ENCODE measurements at regions not wholly inside any gene's neighbourhood (a gene's known extent, or its start where the extent isn't known, plus 50 kb on each side); places are given as distances from the start of the nearest gene placed in this dataset.
"Not testable (repeated sequence)": the region's sequence is repeated elsewhere in the genome, so short reads cannot be mapped to it uniquely, and the experiment has no call there.

GRCh38 chr14:21894898-21895194, 221.2 kb upstream of the OR4E1 start:
- H3K4me3 ChIP-seq (ENCODE audit: low read length); H3K27me3 ChIP-seq (ENCODE audit: insufficient read depth, low read length); H3K36me3 ChIP-seq (ENCODE audit: insufficient read depth, low read depth, low read length); H3K9ac ChIP-seq (ENCODE audit: low read depth, low read length); H3K27ac ChIP-seq (ENCODE audit: low read length); H3K4me1 ChIP-seq (ENCODE audit: insufficient read depth, low read length); H3K9me3 ChIP-seq (ENCODE audit: insufficient read depth, low read depth, low read length): not testable (repeated sequence)

- Histone ChIP-seq H3K36me3 (ENCODE audit: insufficient read depth, low read depth, low read length) (no peaks in the 10 kb centered on the region), H3K4me3 (ENCODE audit: low read length) (no peak overlapping the region), H3K9ac (ENCODE audit: low read depth, low read length) (no peak overlapping the region), H3K27me3 (ENCODE audit: insufficient read depth, low read length) (no peaks in the 10 kb centered on the region), H3K27ac (ENCODE audit: low read length) (no peak overlapping the region), H3K9me3 (ENCODE audit: insufficient read depth, low read depth, low read length) (no peaks in the 10 kb centered on the region), H3K4me1 (ENCODE audit: insufficient read depth, low read length) (no peaks in the 10 kb centered on the region)
Measured at GRCh38 chr14:21894003-21894897, 220.6 kb upstream of the OR4E1 start.

- no peaks in the 10 kb centered on the region for H3K36me3 ChIP-seq (ENCODE audit: insufficient read depth, low read depth, low read length)
- no peaks in the 10 kb centered on the region for H3K4me1 ChIP-seq (ENCODE audit: insufficient read depth, low read length)
- no peak overlapping the region for H3K27ac ChIP-seq (ENCODE audit: low read length)
- H3K9ac ChIP-seq (ENCODE audit: low read depth, low read length): no peak overlapping the region
- H3K27me3 ChIP-seq (ENCODE audit: insufficient read depth, low read length): no peaks in the 10 kb centered on the region
- H3K9me3 ChIP-seq (ENCODE audit: insufficient read depth, low read depth, low read length): no peaks in the 10 kb centered on the region
- H3K4me3 ChIP-seq (ENCODE audit: low read length): no peak overlapping the region
Measured at GRCh38 chr14:21891921-21892320, 218.3 kb upstream of the OR4E1 start.

GRCh38 chr14:21884995-21885394, 211.4 kb upstream of the OR4E1 start:
- Histone ChIP-seq H3K4me1 (ENCODE audit: insufficient read depth, low read length) (no peaks in the 10 kb centered on the region), H3K9me3 (ENCODE audit: insufficient read depth, low read depth, low read length) (no peaks in the 10 kb centered on the region), H3K36me3 (ENCODE audit: insufficient read depth, low read depth, low read length) (no peaks in the 10 kb centered on the region), H3K27me3 (ENCODE audit: insufficient read depth, low read length) (no peaks in the 10 kb centered on the region), H3K4me3 (ENCODE audit: low read length) (no peak overlapping the region), H3K9ac (ENCODE audit: low read depth, low read length) (no peak overlapping the region), H3K27ac (ENCODE audit: low read length) (no peak overlapping the region)

GRCh38 chr14:21882226-21882625, 208.6 kb upstream of the OR4E1 start:
- no peak overlapping the region for H3K9ac ChIP-seq (ENCODE audit: low read depth, low read length)
- no peaks in the 10 kb centered on the region for H3K9me3 ChIP-seq (ENCODE audit: insufficient read depth, low read depth, low read length)
- H3K4me3 ChIP-seq (ENCODE audit: low read length): no peak overlapping the region
- no peaks in the 10 kb centered on the region for H3K27me3 ChIP-seq (ENCODE audit: insufficient read depth, low read length)
- no peaks in the 10 kb centered on the region for H3K36me3 ChIP-seq (ENCODE audit: insufficient read depth, low read depth, low read length)
- no peaks in the 10 kb centered on the region for H3K4me1 ChIP-seq (ENCODE audit: insufficient read depth, low read length)
- H3K27ac ChIP-seq (ENCODE audit: low read length): no peak overlapping the region

GRCh38 chr14:21880918-21881317, 207.3 kb upstream of the OR4E1 start:
- Histone ChIP-seq H3K9ac (ENCODE audit: low read depth, low read length) (no peak overlapping the region), H3K4me3 (ENCODE audit: low read length) (no peak overlapping the region), H3K9me3 (ENCODE audit: insufficient read depth, low read depth, low read length) (no peaks in the 10 kb centered on the region), H3K27ac (ENCODE audit: low read length) (no peak overlapping the region), H3K4me1 (ENCODE audit: insufficient read depth, low read length) (no peaks in the 10 kb centered on the region), H3K36me3 (ENCODE audit: insufficient read depth, low read depth, low read length) (no peaks in the 10 kb centered on the region), H3K27me3 (ENCODE audit: insufficient read depth, low read length) (no peaks in the 10 kb centered on the region)

GRCh38 chr14:21875791-21876190, 202.2 kb upstream of the OR4E1 start:
- Histone ChIP-seq H3K27me3 (ENCODE audit: insufficient read depth, low read length) (no peaks in the 10 kb centered on the region), H3K4me1 (ENCODE audit: insufficient read depth, low read length) (no peaks in the 10 kb centered on the region), H3K4me3 (ENCODE audit: low read length) (no peak overlapping the region), H3K27ac (ENCODE audit: low read length) (no peak overlapping the region), H3K36me3 (ENCODE audit: insufficient read depth, low read depth, low read length) (no peaks in the 10 kb centered on the region), H3K9ac (ENCODE audit: low read depth, low read length) (no peak overlapping the region), H3K9me3 (ENCODE audit: insufficient read depth, low read depth, low read length) (no peaks in the 10 kb centered on the region)

- no peak overlapping the region for H3K4me3 ChIP-seq (ENCODE audit: low read length)
- no peaks in the 10 kb centered on the region for H3K27me3 ChIP-seq (ENCODE audit: insufficient read depth, low read length)
Measured at GRCh38 chr14:21874946-21875345, 201.3 kb upstream of the OR4E1 start.

GRCh38 chr14:21874167-21874566, 200.5 kb upstream of the OR4E1 start:
- H3K36me3 ChIP-seq (ENCODE audit: insufficient read depth, low read depth, low read length): no peaks in the 10 kb centered on the region
- H3K9ac ChIP-seq (ENCODE audit: low read depth, low read length): no peak overlapping the region
- H3K4me3 ChIP-seq (ENCODE audit: low read length): no peak overlapping the region
- no peak overlapping the region for H3K27ac ChIP-seq (ENCODE audit: low read length)
- H3K4me1 ChIP-seq (ENCODE audit: insufficient read depth, low read length): no peaks in the 10 kb centered on the region
- no peaks in the 10 kb centered on the region for H3K9me3 ChIP-seq (ENCODE audit: insufficient read depth, low read depth, low read length)
- H3K27me3 ChIP-seq (ENCODE audit: insufficient read depth, low read length): no peaks in the 10 kb centered on the region

More at GRCh38 chr14:21874946-21875345, 201.3 kb upstream of the OR4E1 start:
- Histone ChIP-seq H3K27ac (ENCODE audit: low read length) (no peak overlapping the region), H3K9me3 (ENCODE audit: insufficient read depth, low read depth, low read length) (no peaks in the 10 kb centered on the region), H3K36me3 (ENCODE audit: insufficient read depth, low read depth, low read length) (no peaks in the 10 kb centered on the region), H3K9ac (ENCODE audit: low read depth, low read length) (no peak overlapping the region), H3K4me1 (ENCODE audit: insufficient read depth, low read length) (no peaks in the 10 kb centered on the region)

GRCh38 chr14:21868442-21869046, 194.9 kb upstream of the OR4E1 start:
- no peaks in the 10 kb centered on the region for H3K36me3 ChIP-seq (ENCODE audit: insufficient read depth, low read depth, low read length)
- H3K9me3 ChIP-seq (ENCODE audit: insufficient read depth, low read depth, low read length): no peaks in the 10 kb centered on the region
- H3K4me1 ChIP-seq (ENCODE audit: insufficient read depth, low read length): no peaks in the 10 kb centered on the region
- H3K27me3 ChIP-seq (ENCODE audit: insufficient read depth, low read length): no peaks in the 10 kb centered on the region
- H3K27ac ChIP-seq (ENCODE audit: low read length): no peak overlapping the region
- H3K4me3 ChIP-seq (ENCODE audit: low read length): no peak overlapping the region
- no peak overlapping the region for H3K9ac ChIP-seq (ENCODE audit: low read depth, low read length)

- Histone ChIP-seq H3K36me3 (ENCODE audit: insufficient read depth, low read depth, low read length) (no peaks in the 10 kb centered on the region), H3K9me3 (ENCODE audit: insufficient read depth, low read depth, low read length) (no peaks in the 10 kb centered on the region), H3K27ac (ENCODE audit: low read length) (no peak overlapping the region), H3K4me1 (ENCODE audit: insufficient read depth, low read length) (no peaks in the 10 kb centered on the region), H3K9ac (ENCODE audit: low read depth, low read length) (no peak overlapping the region), H3K27me3 (ENCODE audit: insufficient read depth, low read length) (no peaks in the 10 kb centered on the region), H3K4me3 (ENCODE audit: low read length) (no peak overlapping the region)
Measured at GRCh38 chr14:21867541-21867940, 193.9 kb upstream of the OR4E1 start.

GRCh38 chr14:21866479-21866878, 192.9 kb upstream of the OR4E1 start:
- H3K9ac ChIP-seq (ENCODE audit: low read depth, low read length): no peak overlapping the region
- H3K27ac ChIP-seq (ENCODE audit: low read length): no peak overlapping the region
- no peaks in the 10 kb centered on the region for H3K36me3 ChIP-seq (ENCODE audit: insufficient read depth, low read depth, low read length)
- H3K9me3 ChIP-seq (ENCODE audit: insufficient read depth, low read depth, low read length): no peaks in the 10 kb centered on the region
- H3K4me1 ChIP-seq (ENCODE audit: insufficient read depth, low read length): no peaks in the 10 kb centered on the region
- H3K27me3 ChIP-seq (ENCODE audit: insufficient read depth, low read length): no peaks in the 10 kb centered on the region
- H3K4me3 ChIP-seq (ENCODE audit: low read length): no peak overlapping the region

All from iPS-20b (cell line).